ENCODE measurements at regions not wholly inside any gene's neighbourhood (a gene's known extent, or its start where the extent isn't known, plus 50 kb on each side); places are given as distances from the start of the nearest gene placed in this dataset.

- Histone ChIP-seq H3K23me2 (ENCODE audit: insufficient read length, low read depth, low read length, poor library complexity, severe bottlenecking) (no peaks in the 10 kb centered on the region), H3K4me2 (ENCODE audit: insufficient read depth, insufficient read length, low read length) (no peak overlapping the region), H4K5ac (ENCODE audit: insufficient read length, low read depth, low read length) (no peak overlapping the region), H2BK120ac (ENCODE audit: low read depth, low read length, poor library complexity, severe bottlenecking) (no peak overlapping the region), H2BK15ac (ENCODE audit: low read depth, low read length) (no peak overlapping the region), H2AFZ (ENCODE audit: low read length) (no peak overlapping the region), H3K9ac (ENCODE audit: extremely low read depth, insufficient read length, low read length) (no peak overlapping the region), H3K9me3 (ENCODE audit: control insufficient read depth, low read depth, low read length) (no peaks in the 10 kb centered on the region), H3K27me3 (ENCODE audit: insufficient read depth, low read length) (no peaks in the 10 kb centered on the region), H4K8ac (replicated peaks; ENCODE audit: insufficient read length, low read depth, low read length) (no peak overlapping the region), H3K14ac (ENCODE audit: insufficient read depth, low read length) (no peak overlapping the region), H4K91ac (ENCODE audit: insufficient read length, low read depth, low read length) (no peak overlapping the region), H3K4ac (ENCODE audit: low read depth, low read length) (no peak overlapping the region), H3K79me2 (ENCODE audit: insufficient read depth, low read length) (no peaks in the 10 kb centered on the region), H3T11ph (ENCODE audit: low read length) (no peak overlapping the region), H3K4me1 (ENCODE audit: insufficient read depth, low read length) (no peaks in the 10 kb centered on the region), H2BK5ac (ENCODE audit: insufficient read length, low read length) (no peak overlapping the region), H4K20me1 (ENCODE audit: control insufficient read depth, insufficient read depth, insufficient read length) (no peaks in the 10 kb centered on the region), H3K27ac (ENCODE audit: insufficient read length, low read depth, low read length) (no peak overlapping the region), H2BK12ac (ENCODE audit: insufficient read length, low read depth, low read length) (no peak overlapping the region), H3K23ac (ENCODE audit: insufficient read length, low read depth, low read length) (no peak overlapping the region), H2AK5ac (ENCODE audit: insufficient read length, low read length) (no peak overlapping the region), H3K18ac (ENCODE audit: insufficient read length, low read depth, low read length) (no peak overlapping the region), H3K79me1 (ENCODE audit: insufficient read depth, low read depth, low read length, poor library complexity, severe bottlenecking) (no peaks in the 10 kb centered on the region), H2BK20ac (ENCODE audit: low read depth, low read length, poor library complexity, severe bottlenecking) (no peak overlapping the region), H3K56ac (ENCODE audit: insufficient read length, low read depth, low read length) (no peak overlapping the region)
- Mint-ChIP-seq H3K27me3 (ENCODE audit: low read depth) (no peaks in the 10 kb centered on the region), H3K27ac (no peak overlapping the region), H3K4me3 (no peak overlapping the region), H3K36me3 (ENCODE audit: insufficient read depth in 1 of 3, low read depth in 3 of 3) (no peaks in the 10 kb centered on the region), H3K9me3 (peaks cover 0 to 3% of the 10 kb centered on the region in 2 experiments; a peak in 2 of 5 replicates), H3K4me1 (peaks cover 0 to 3% of the 10 kb centered on the region in 2 experiments; a peak in 1 of 4 replicates)
- no peak for DNase-seq
- no peak for TF ChIP-seq CTCF (conservative IDR thresholded peaks at IDR 0.05)
- WGBS (ENCODE audit: extremely low coverage, insufficient read length, low lambda C conversion rate) = no CpG with 5 or more reads among the region's 3 CpGs
These were observed 114.8 kb upstream of the RGPD4 start for GRCh38 chr2:107711941-107712340.

Measured in H9 (cell line).